Fibroblast of lung (primary cell): ENCODE measurements at regions not wholly inside any gene's neighbourhood (a gene's known extent, or its start where the extent isn't known, plus 50 kb on each side); places are given as distances from the start of the nearest gene placed in this dataset.

ENCODE experiments used
- CTCF ChIP-seq, 2 donors: IDR thresholded peaks in 1 of 2; conservative IDR thresholded peaks in 1 of 2; 1 replicate in 1 of 2; 2 replicates in 1 of 2; pipeline ENCODE4 v1.5.1; 2011 to 2012; ENCODE audit warnings: low read length in 2 of 2, control low read depth in 1 of 2, inconsistent platforms in 1 of 2, low read depth in 1 of 2, mild to moderate bottlenecking in 1 of 2
- EZH2 ChIP-seq: IDR thresholded peaks from 2 replicates; pipeline ENCODE4 v1.5.1; 2012; ENCODE audit warnings: low read length, control low read depth, mild to moderate bottlenecking; ENCODE audit errors: missing control alignments

GRCh38 chr5:74244406-74244805, 396.1 kb downstream of the ENC1 start:
- TF ChIP-seq CTCF (conservative IDR thresholded peaks at IDR 0.05 in 1 of 2, IDR thresholded peaks at IDR 0.05 in 1 of 2; ENCODE audit: low read depth in 1 of 2, low read length in 2 of 2) (no peak), EZH2 (no peak)
